Kidney epithelial cell (primary cell): ENCODE measurements at regions not wholly inside any gene's neighbourhood (a gene's known extent, or its start where the extent isn't known, plus 50 kb on each side); places are given as distances from the start of the nearest gene placed in this dataset.

Source experiments
- DNase-seq: peaks from one replicate; pipeline ENCODE4 v3.0.0-alpha.2; 2010; ENCODE audit warnings: low read depth
- H3K27me3 ChIP-seq: 2 replicates; pipeline ENCODE4 v1.6.0; 2011; ENCODE audit warnings: low read length; ENCODE audit not compliant: control insufficient read depth, insufficient read depth
- H3K36me3 ChIP-seq: 2 replicates; pipeline ENCODE4 v1.5.1; 2011; ENCODE audit warnings: low read length; ENCODE audit not compliant: control insufficient read depth, insufficient read depth
- H3K4me3 ChIP-seq: 2 replicates; pipeline ENCODE4 v1.5.1; 2011; ENCODE audit warnings: low read depth, mild to moderate bottlenecking, control low read depth, low read length
- TF ChIP-seq, protein P1 (sequence below): IDR thresholded peaks from 2 replicates; pipeline ENCODE4 v1.5.1; 2011; ENCODE audit warnings: mild to moderate bottlenecking, moderate library complexity, low read length, control low read depth, inconsistent platforms; ENCODE audit not compliant: insufficient read depth, poor library complexity, severe bottlenecking

DNA sequence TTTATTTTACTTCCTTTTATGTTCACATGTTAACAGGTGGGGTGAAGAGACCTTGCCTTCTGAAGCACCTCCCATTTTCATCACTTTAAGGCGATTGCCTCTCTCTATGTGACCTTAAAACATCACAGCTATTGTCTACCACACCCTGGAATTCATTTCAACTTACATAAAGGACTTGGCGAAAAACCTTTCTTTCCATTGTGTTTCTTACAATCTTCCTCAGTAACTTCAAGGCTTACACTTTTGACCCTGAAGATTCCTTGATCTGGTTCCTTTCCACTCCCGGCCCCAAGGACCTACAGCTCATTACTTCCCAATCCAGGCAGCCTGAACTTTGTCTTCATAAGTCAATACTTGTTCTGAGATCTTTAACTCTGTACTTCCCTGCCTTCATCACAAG, 443.3 kb downstream of the ADAMTS20 start:
- Histone ChIP-seq H3K4me3 (no peak overlapping the region), H3K27me3 (no peaks in the 10 kb centered on the region), H3K36me3 (no peaks in the 10 kb centered on the region)
- DNase-seq = no peak
- TF ChIP-seq, protein P1, sequence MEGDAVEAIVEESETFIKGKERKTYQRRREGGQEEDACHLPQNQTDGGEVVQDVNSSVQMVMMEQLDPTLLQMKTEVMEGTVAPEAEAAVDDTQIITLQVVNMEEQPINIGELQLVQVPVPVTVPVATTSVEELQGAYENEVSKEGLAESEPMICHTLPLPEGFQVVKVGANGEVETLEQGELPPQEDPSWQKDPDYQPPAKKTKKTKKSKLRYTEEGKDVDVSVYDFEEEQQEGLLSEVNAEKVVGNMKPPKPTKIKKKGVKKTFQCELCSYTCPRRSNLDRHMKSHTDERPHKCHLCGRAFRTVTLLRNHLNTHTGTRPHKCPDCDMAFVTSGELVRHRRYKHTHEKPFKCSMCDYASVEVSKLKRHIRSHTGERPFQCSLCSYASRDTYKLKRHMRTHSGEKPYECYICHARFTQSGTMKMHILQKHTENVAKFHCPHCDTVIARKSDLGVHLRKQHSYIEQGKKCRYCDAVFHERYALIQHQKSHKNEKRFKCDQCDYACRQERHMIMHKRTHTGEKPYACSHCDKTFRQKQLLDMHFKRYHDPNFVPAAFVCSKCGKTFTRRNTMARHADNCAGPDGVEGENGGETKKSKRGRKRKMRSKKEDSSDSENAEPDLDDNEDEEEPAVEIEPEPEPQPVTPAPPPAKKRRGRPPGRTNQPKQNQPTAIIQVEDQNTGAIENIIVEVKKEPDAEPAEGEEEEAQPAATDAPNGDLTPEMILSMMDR = no peak

DNA sequence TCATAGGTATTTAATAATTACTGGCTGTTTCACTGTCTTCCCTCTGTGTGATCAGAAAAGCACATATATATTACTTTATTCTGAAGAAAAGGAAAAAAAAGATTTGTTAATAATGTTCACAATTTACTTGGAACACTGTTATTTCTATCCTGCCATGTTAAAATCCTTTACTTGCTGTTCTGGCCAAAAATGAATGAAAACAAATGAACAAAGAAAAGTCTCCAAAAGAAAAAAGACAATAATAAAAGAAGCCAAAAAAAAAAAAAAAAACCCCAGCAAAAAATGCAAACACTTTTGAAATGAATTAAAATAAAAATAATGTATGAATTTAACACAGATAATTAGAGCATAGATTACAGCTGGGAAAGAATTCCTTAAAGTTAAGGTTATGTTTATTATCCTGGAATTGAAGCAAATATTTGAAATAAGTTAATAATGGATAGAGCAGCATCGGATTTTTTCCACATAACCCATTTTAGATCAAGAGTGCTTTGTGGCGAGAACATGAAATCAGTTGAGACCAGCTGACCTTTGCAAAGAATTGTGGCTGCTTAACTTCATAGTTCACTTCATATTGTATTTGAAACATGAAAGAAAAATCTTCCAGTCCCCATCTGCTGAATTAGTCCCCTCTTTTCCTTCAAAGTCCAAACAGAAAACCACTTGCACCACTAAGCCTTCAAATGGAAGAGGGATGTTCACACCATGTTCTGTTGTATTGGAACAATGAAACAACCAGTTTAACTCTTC, 444.8 kb downstream of the ADAMTS20 start:
- Histone ChIP-seq H3K36me3 (no peaks in the 10 kb centered on the region), H3K27me3 (no peaks in the 10 kb centered on the region), H3K4me3 (no peak overlapping the region)
- DNase-seq = no peak
- TF ChIP-seq, protein P1 = no peak

DNA sequence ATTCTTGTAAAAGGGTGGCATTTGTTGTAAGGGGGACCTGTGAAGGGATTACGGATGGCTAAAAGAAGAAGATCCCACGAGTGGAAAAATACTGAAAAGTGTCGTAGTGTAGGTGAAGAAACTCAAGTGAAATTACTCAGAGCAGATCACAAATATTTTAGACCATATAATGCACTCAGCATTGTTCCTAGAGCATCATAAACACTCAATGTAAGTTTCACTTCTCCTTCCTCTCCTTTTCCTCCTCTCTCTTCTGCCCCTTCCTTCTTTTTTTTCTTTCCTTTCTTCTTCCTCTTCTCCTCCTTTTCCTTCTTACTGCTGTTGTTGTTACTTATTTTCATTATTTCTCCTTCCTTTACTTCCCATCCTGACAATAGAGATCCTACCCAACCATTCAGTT, 445.6 kb downstream of the ADAMTS20 start:
- TF ChIP-seq, protein P1 = no peak
- H3K27me3 ChIP-seq = no peaks in the 10 kb centered on the region
- H3K36me3 ChIP-seq = no peaks in the 10 kb centered on the region
- no peak overlapping the region for H3K4me3 ChIP-seq
- DNase-seq = no peak

DNA sequence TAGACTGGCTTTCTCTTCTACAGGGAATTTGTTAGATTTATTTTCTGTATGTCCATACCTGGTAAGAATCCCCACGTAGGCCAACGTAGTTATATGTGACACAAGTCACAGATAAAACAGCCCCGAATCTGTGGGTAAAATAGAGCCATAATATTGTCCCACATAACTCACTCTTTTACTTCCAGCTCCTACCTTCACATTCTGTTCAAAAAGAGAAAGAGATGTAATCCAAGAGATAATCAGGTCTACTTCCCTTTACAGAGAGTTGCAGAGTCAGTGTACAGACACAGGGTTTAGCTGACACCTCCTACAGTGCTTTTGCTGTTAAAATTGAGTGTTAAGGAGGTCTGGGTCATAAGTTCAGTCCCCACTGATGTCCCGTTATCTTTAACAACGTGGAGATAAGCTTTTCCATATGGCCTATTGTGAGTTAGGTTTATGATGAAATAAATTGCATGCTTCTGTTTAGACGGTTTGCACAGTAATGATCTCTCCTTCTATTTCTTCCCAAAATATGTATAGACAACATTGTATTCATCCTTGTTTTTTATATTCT, 446.5 kb downstream of the ADAMTS20 start:
- no peak overlapping the region for H3K4me3 ChIP-seq
- H3K36me3 ChIP-seq = no peaks in the 10 kb centered on the region
- TF ChIP-seq, protein P1 = no peak

DNA sequence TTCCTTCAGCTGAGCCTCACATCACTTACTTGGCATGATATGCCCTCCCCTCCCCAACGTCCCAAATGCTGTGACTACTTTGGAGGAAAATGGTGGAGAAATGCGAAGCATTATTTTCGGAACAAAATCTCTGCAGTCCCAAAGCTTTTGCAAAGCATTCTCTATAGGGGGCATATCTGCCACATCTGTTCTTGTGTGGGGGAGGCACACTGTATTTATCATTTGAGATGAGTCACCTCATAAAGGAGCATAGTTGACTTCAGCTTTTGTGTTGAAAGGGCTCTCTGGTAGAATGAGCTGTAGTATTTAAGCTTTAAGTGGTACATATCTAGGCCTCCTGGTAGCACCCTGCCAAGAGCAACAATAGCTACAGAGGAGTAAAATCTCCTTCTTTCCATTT, 447.5 kb downstream of the ADAMTS20 start:
- no peak overlapping the region for H3K4me3 ChIP-seq
- no peaks in the 10 kb centered on the region for H3K36me3 ChIP-seq
- no peaks in the 10 kb centered on the region for H3K27me3 ChIP-seq
- DNase-seq = no peak
- TF ChIP-seq, protein P1 = no peak

More for the DNA sequence above, 446.5 kb downstream of the ADAMTS20 start:
- DNase-seq = no peak
- no peaks in the 10 kb centered on the region for H3K27me3 ChIP-seq

DNA sequence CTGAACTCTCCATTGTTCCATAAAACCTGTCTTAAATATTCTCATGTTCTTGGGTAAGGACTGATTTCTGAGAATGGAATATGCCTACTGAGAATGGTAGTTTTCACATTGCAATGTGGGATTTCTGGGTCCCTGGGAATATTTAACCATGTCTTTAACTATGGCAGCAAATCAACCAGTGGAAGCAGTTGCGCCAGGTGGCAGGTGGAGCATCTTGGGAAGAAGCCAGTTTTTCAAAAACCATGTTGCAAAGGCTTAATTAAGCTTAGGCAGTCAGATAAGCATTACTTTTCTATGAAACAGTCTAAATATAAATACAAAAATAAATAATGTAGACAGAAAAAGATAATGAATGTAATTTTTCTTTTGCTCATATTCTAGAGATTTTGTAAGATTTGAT, 448.1 kb downstream of the ADAMTS20 start:
- no peak for DNase-seq
- TF ChIP-seq, protein P1 = no peak
- H3K4me3 ChIP-seq = no peak overlapping the region

More for the DNA sequence above, 448.1 kb downstream of the ADAMTS20 start:
- H3K36me3 ChIP-seq = no peaks in the 10 kb centered on the region
- no peaks in the 10 kb centered on the region for H3K27me3 ChIP-seq
